ENCODE measurements at regions not wholly inside any gene's neighbourhood (a gene's known extent, or its start where the extent isn't known, plus 50 kb on each side); places are given as distances from the start of the nearest gene placed in this dataset.

GRCh38 chr5:100311806-100312205 is 223.4 kb upstream of the FAM174A start:
- Histone ChIP-seq H3K4me3 (ENCODE audit: low read depth, low read length) (no peak overlapping the region), H3K27me3 (ENCODE audit: insufficient read depth, low read depth, severe bottlenecking) (no peaks in the 10 kb centered on the region), H3K9me3 (ENCODE audit: severe bottlenecking) (no peaks in the 10 kb centered on the region), H3K36me3 (no peaks in the 10 kb centered on the region), H3K27ac (no peak overlapping the region)
- no peak for DNase-seq
- no peak for TF ChIP-seq CTCF (IDR thresholded peaks at IDR 0.05; ENCODE audit: low read depth, low read length)

- DNase-seq: no peak
- Histone ChIP-seq H3K4me3 (ENCODE audit: low read depth, low read length) (no peak overlapping the region), H3K36me3 (no peaks in the 10 kb centered on the region), H3K9me3 (ENCODE audit: severe bottlenecking) (no peaks in the 10 kb centered on the region), H3K27me3 (ENCODE audit: insufficient read depth, low read depth, severe bottlenecking) (no peaks in the 10 kb centered on the region), H3K27ac (no peak overlapping the region)
- no peak for TF ChIP-seq CTCF (IDR thresholded peaks at IDR 0.05; ENCODE audit: low read depth, low read length)
These were observed 229.2 kb upstream of the FAM174A start for GRCh38 chr5:100306000-100306399.

- Histone ChIP-seq H3K27me3 (ENCODE audit: insufficient read depth, low read depth, severe bottlenecking) (no peaks in the 10 kb centered on the region), H3K27ac (no peak overlapping the region), H3K36me3 (no peaks in the 10 kb centered on the region), H3K4me3 (ENCODE audit: low read depth, low read length) (no peak overlapping the region), H3K9me3 (ENCODE audit: severe bottlenecking) (no peaks in the 10 kb centered on the region)
- DNase-seq: no peak
- no peak for TF ChIP-seq CTCF (IDR thresholded peaks at IDR 0.05; ENCODE audit: low read depth, low read length)
These were observed 232.0 kb upstream of the FAM174A start for GRCh38 chr5:100303216-100303615.

- no peaks in the 10 kb centered on the region for H3K9me3 ChIP-seq (ENCODE audit: severe bottlenecking)
- DNase-seq: no peak
These were observed 235.9 kb upstream of the FAM174A start for GRCh38 chr5:100299261-100299660.

GRCh38 chr5:100276071-100276470 is 259.1 kb upstream of the FAM174A start:
- TF ChIP-seq CTCF (IDR thresholded peaks at IDR 0.05; ENCODE audit: low read depth, low read length): no peak
- Histone ChIP-seq H3K36me3 (no peaks in the 10 kb centered on the region), H3K27ac (no peak overlapping the region), H3K27me3 (ENCODE audit: insufficient read depth, low read depth, severe bottlenecking) (no peaks in the 10 kb centered on the region), H3K9me3 (ENCODE audit: severe bottlenecking) (no peaks in the 10 kb centered on the region), H3K4me3 (ENCODE audit: low read depth, low read length) (no peak overlapping the region)
- DNase-seq: no peak

More at GRCh38 chr5:100299261-100299660, 235.9 kb upstream of the FAM174A start:
- no peaks in the 10 kb centered on the region for H3K36me3 ChIP-seq
- no peak overlapping the region for H3K4me3 ChIP-seq (ENCODE audit: low read depth, low read length)
- no peak overlapping the region for H3K27ac ChIP-seq
- H3K27me3 ChIP-seq (ENCODE audit: insufficient read depth, low read depth, severe bottlenecking): no peaks in the 10 kb centered on the region
- TF ChIP-seq CTCF (IDR thresholded peaks at IDR 0.05; ENCODE audit: low read depth, low read length): no peak

GRCh38 chr5:100275631-100276030 is 259.5 kb upstream of the FAM174A start:
- Histone ChIP-seq H3K27me3 (ENCODE audit: insufficient read depth, low read depth, severe bottlenecking) (no peaks in the 10 kb centered on the region), H3K4me3 (ENCODE audit: low read depth, low read length) (no peak overlapping the region), H3K36me3 (no peaks in the 10 kb centered on the region), H3K9me3 (ENCODE audit: severe bottlenecking) (no peaks in the 10 kb centered on the region), H3K27ac (no peak overlapping the region)
- DNase-seq: no peak
- no peak for TF ChIP-seq CTCF (IDR thresholded peaks at IDR 0.05; ENCODE audit: low read depth, low read length)

All from WERI-Rb-1 (cell line).